ENCODE measurements at regions not wholly inside any gene's neighbourhood (a gene's known extent, or its start where the extent isn't known, plus 50 kb on each side); places are given as distances from the start of the nearest gene placed in this dataset.

DNA sequence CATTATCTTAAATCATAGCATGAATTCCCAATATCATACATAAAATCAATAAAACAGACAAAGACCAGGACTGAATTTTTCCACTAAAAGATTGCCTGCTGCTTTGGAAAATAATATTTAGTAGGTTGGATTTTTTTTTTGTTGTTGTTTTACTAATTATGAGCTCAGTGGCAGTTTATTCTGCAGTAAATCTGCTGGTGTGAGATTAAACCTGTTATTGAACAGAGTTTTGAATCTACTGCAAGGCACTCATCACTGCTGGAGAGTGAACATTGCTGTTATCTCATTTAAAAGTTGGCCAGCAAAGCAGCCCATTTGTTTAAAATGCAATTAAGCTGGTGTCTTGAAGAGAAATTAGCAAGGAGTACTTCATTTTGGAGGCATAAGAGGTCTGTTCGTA is 986.1 kb downstream of the ADGRL2 start:
- TF ChIP-seq, protein P1, sequence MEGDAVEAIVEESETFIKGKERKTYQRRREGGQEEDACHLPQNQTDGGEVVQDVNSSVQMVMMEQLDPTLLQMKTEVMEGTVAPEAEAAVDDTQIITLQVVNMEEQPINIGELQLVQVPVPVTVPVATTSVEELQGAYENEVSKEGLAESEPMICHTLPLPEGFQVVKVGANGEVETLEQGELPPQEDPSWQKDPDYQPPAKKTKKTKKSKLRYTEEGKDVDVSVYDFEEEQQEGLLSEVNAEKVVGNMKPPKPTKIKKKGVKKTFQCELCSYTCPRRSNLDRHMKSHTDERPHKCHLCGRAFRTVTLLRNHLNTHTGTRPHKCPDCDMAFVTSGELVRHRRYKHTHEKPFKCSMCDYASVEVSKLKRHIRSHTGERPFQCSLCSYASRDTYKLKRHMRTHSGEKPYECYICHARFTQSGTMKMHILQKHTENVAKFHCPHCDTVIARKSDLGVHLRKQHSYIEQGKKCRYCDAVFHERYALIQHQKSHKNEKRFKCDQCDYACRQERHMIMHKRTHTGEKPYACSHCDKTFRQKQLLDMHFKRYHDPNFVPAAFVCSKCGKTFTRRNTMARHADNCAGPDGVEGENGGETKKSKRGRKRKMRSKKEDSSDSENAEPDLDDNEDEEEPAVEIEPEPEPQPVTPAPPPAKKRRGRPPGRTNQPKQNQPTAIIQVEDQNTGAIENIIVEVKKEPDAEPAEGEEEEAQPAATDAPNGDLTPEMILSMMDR (IDR thresholded peaks at IDR 0.05) = no peak
- TF ChIP-seq POLR2A (IDR thresholded peaks at IDR 0.05) = no peak
